ENCODE measurements at regions not wholly inside any gene's neighbourhood (a gene's known extent, or its start where the extent isn't known, plus 50 kb on each side); places are given as distances from the start of the nearest gene placed in this dataset.

GRCh38 chr18:42586601-42587000 is 528.9 kb downstream of the RIT2 start:
- Mint-ChIP-seq H3K27ac (ENCODE audit: unreplicated experiment) (no peak overlapping the region), H3K9me3 (ENCODE audit: unreplicated experiment) (no peaks in the 10 kb centered on the region), H3K27me3 (ENCODE audit: insufficient read depth, unreplicated experiment) (no peaks in the 10 kb centered on the region), H3K36me3 (ENCODE audit: insufficient read depth, unreplicated experiment) (no peaks in the 10 kb centered on the region), H3K4me1 (ENCODE audit: low read depth, unreplicated experiment) (no peaks in the 10 kb centered on the region), H3K4me3 (ENCODE audit: unreplicated experiment) (no peak overlapping the region)
- Histone ChIP-seq H3K9me3 (no peaks in the 10 kb centered on the region), H3K4me1 (no peaks in the 10 kb centered on the region), H3K36me3 (ENCODE audit: control insufficient read depth, insufficient read depth, low read length) (no peaks in the 10 kb centered on the region), H3K27me3 (replicated peaks; ENCODE audit: control insufficient read depth, insufficient read depth, low read length) (no peaks in the 10 kb centered on the region), H3K4me3 (ENCODE audit: low read depth, low read length) (no peak overlapping the region)
- intact Hi-C loops (cut with micrococcal nuclease; ENCODE audit: unreplicated experiment), result no loop called here
- DNase-seq, result no peak
- TF ChIP-seq CTCF (IDR thresholded peaks at IDR 0.05; ENCODE audit: insufficient read depth in 1 of 2, low read depth in 1 of 2, low read length in 1 of 2, severe bottlenecking in 1 of 2, unreplicated experiment in 1 of 2), result no peak
- ChIA-PET POLR2A (no interaction called here), CTCF (no interaction called here)
- BruUV-seq (replicated peaks), result no TSS peak

DNA sequence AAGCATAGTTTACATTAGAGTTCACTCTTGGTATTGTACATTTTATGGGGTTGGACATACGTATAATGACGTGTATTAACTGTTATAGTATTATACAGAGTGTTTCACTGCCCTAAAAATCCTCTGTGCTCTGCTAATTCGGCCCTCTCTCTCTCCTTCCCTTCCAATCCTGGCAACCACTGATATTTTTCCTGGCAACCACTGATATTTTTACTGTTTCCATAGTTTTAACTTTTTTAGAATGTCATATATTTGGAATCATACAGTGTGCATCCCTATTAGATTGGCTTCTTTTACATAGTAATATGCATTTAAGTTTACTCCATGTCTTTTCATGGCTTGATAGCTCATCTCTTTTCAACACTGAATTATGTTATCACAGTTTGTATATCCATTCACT is 526.7 kb downstream of the RIT2 start:
- no peaks in the 10 kb centered on the region for H3K9me3 Mint-ChIP-seq (ENCODE audit: unreplicated experiment)
- ChIA-PET CTCF (no interaction called here), POLR2A (no interaction called here)
- no peaks in the 10 kb centered on the region for H3K27me3 ChIP-seq (replicated peaks; ENCODE audit: control insufficient read depth, insufficient read depth, low read length)
- TF ChIP-seq CTCF (IDR thresholded peaks at IDR 0.05; ENCODE audit: insufficient read depth in 1 of 2, low read depth in 1 of 2, low read length in 1 of 2, severe bottlenecking in 1 of 2, unreplicated experiment in 1 of 2), result no peak
- intact Hi-C loops (cut with micrococcal nuclease; ENCODE audit: unreplicated experiment), result no loop called here
- no peaks in the 10 kb centered on the region for H3K36me3 Mint-ChIP-seq (ENCODE audit: insufficient read depth, unreplicated experiment)
- H3K4me1 Mint-ChIP-seq (ENCODE audit: low read depth, unreplicated experiment), result no peaks in the 10 kb centered on the region
- no peak overlapping the region for H3K27ac Mint-ChIP-seq (ENCODE audit: unreplicated experiment)
- DNase-seq, result no peak
- H3K36me3 ChIP-seq (ENCODE audit: control insufficient read depth, insufficient read depth, low read length), result no peaks in the 10 kb centered on the region
- H3K4me3 Mint-ChIP-seq (ENCODE audit: unreplicated experiment), result no peak overlapping the region
- H3K27me3 Mint-ChIP-seq (ENCODE audit: insufficient read depth, unreplicated experiment), result no peaks in the 10 kb centered on the region
- no peaks in the 10 kb centered on the region for H3K4me1 ChIP-seq
- BruUV-seq (replicated peaks), result no TSS peak
- H3K4me3 ChIP-seq (ENCODE audit: low read depth, low read length), result no peak overlapping the region
- H3K9me3 ChIP-seq, result no peaks in the 10 kb centered on the region

GRCh38 chr18:42604820-42605219 is 510.7 kb downstream of the RIT2 start:
- no peaks in the 10 kb centered on the region for H3K9me3 Mint-ChIP-seq (ENCODE audit: unreplicated experiment)
- no peak overlapping the region for H3K27ac Mint-ChIP-seq (ENCODE audit: unreplicated experiment)
- no TSS peak for BruUV-seq (replicated peaks)
- H3K9me3 ChIP-seq, result no peaks in the 10 kb centered on the region
- intact Hi-C loops (cut with micrococcal nuclease; ENCODE audit: unreplicated experiment), result no loop called here
- H3K4me1 ChIP-seq, result no peaks in the 10 kb centered on the region
- no peak overlapping the region for H3K4me3 ChIP-seq (ENCODE audit: low read depth, low read length)
- ChIA-PET POLR2A (no interaction called here), CTCF (no interaction called here)
- no peak for DNase-seq
- no peaks in the 10 kb centered on the region for H3K36me3 Mint-ChIP-seq (ENCODE audit: insufficient read depth, unreplicated experiment)
- no peaks in the 10 kb centered on the region for H3K27me3 ChIP-seq (replicated peaks; ENCODE audit: control insufficient read depth, insufficient read depth, low read length)
- TF ChIP-seq CTCF (IDR thresholded peaks at IDR 0.05; ENCODE audit: insufficient read depth in 1 of 2, low read depth in 1 of 2, low read length in 1 of 2, severe bottlenecking in 1 of 2, unreplicated experiment in 1 of 2), result no peak
- no peaks in the 10 kb centered on the region for H3K27me3 Mint-ChIP-seq (ENCODE audit: insufficient read depth, unreplicated experiment)
- no peak overlapping the region for H3K4me3 Mint-ChIP-seq (ENCODE audit: unreplicated experiment)
- H3K36me3 ChIP-seq (ENCODE audit: control insufficient read depth, insufficient read depth, low read length), result no peaks in the 10 kb centered on the region
- no peaks in the 10 kb centered on the region for H3K4me1 Mint-ChIP-seq (ENCODE audit: low read depth, unreplicated experiment)
